ENCODE measurements at regions not wholly inside any gene's neighbourhood (a gene's known extent, or its start where the extent isn't known, plus 50 kb on each side); places are given as distances from the start of the nearest gene placed in this dataset.

DNA sequence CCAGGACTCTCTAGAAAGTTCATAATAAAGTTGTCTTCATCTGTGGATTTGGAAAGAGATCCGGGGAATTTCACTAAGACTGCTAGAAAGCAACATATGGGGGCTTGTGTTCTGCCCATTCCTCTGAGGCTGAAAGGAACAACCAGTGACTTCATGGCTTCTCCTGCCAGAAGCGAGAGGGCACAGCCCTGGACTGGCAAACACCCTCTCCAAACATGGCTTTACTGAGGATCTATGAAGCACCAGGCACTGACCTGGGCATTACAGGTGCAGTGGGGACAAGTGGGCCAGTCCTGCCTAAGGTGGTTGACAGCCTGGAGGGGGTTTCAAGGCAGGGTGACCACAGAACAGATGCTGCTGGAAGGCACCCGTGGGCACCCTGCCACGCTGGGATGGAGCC is 185.8 kb upstream of the GPR26 start:
- dilution Hi-C loops (cut with MboI; ENCODE audit: extremely low pct_ligation_motif_present, low sequenced_read_pairs) = no loop called here
- H3K9me3 ChIP-seq (ENCODE audit: control insufficient read depth, low read depth, low read length) = no peaks in the 10 kb centered on the region
- H3K27me3 ChIP-seq (ENCODE audit: control insufficient read depth, extremely low read depth, insufficient read depth, low read length) = no peaks in the 10 kb centered on the region
- no peaks in the 10 kb centered on the region for H4K20me1 ChIP-seq (ENCODE audit: control insufficient read depth, extremely low read depth, insufficient read depth, low read length)
- H3K4me1 ChIP-seq (ENCODE audit: control insufficient read depth, extremely low read depth, insufficient read depth, low read length) = no peaks in the 10 kb centered on the region
- no peak overlapping the region for H3K4me2 ChIP-seq (ENCODE audit: control insufficient read depth, extremely low read depth, insufficient read depth, low read depth, low read length)
- H2AFZ ChIP-seq (ENCODE audit: control insufficient read depth, low read length) = no peak overlapping the region
- TF ChIP-seq CTCF (optimal IDR thresholded peaks at IDR 0.05 in 1 of 3, IDR thresholded peaks at IDR 0.05 in 1 of 3, conservative IDR thresholded peaks at IDR 0.05 in 1 of 3; ENCODE audit: extremely low read depth in 1 of 3, insufficient read depth in 2 of 3, low read length in 3 of 3) (no peak), EZH2 (IDR thresholded peaks at IDR 0.05; ENCODE audit: low read length) (no peak)
- FAIRE-seq = no peak
- no peaks in the 10 kb centered on the region for H3K36me3 ChIP-seq (ENCODE audit: control insufficient read depth in 2 of 2, extremely low read depth in 1 of 2, insufficient read depth in 2 of 2, low read length in 2 of 2)
- no peak for DNase-seq (ENCODE audit: low read depth, low spot score)
- no peak overlapping the region for H3K4me3 ChIP-seq (ENCODE audit: control insufficient read depth in 2 of 3, extremely low read depth in 1 of 3, insufficient read depth in 2 of 3, low read depth in 1 of 3, low read length in 3 of 3)
- H3K79me2 ChIP-seq (ENCODE audit: control insufficient read depth, insufficient read depth, low read length) = no peaks in the 10 kb centered on the region
- H3K27ac ChIP-seq (ENCODE audit: control insufficient read depth, insufficient read depth, low read length) = no peak overlapping the region
- no peak overlapping the region for H3K9ac ChIP-seq (ENCODE audit: control insufficient read depth, extremely low read depth, insufficient read depth, low read length)
- no peaks in the 10 kb centered on the region for H3K9me1 ChIP-seq (ENCODE audit: control insufficient read depth, extremely low read depth, insufficient read depth, low read length)

GRCh38 chr10:123480845-123481244 is 185.3 kb upstream of the GPR26 start:
- H3K4me1 ChIP-seq (ENCODE audit: control insufficient read depth, extremely low read depth, insufficient read depth, low read length) = no peaks in the 10 kb centered on the region
- no peaks in the 10 kb centered on the region for H3K9me1 ChIP-seq (ENCODE audit: control insufficient read depth, extremely low read depth, insufficient read depth, low read length)
- H3K79me2 ChIP-seq (ENCODE audit: control insufficient read depth, insufficient read depth, low read length) = no peaks in the 10 kb centered on the region
- no peaks in the 10 kb centered on the region for H4K20me1 ChIP-seq (ENCODE audit: control insufficient read depth, extremely low read depth, insufficient read depth, low read length)
- H3K4me2 ChIP-seq (ENCODE audit: control insufficient read depth, extremely low read depth, insufficient read depth, low read depth, low read length) = no peak overlapping the region
- H3K27ac ChIP-seq (ENCODE audit: control insufficient read depth, insufficient read depth, low read length) = no peak overlapping the region
- no peak overlapping the region for H3K9ac ChIP-seq (ENCODE audit: control insufficient read depth, extremely low read depth, insufficient read depth, low read length)
- TF ChIP-seq CTCF (optimal IDR thresholded peaks at IDR 0.05 in 1 of 3, IDR thresholded peaks at IDR 0.05 in 1 of 3, conservative IDR thresholded peaks at IDR 0.05 in 1 of 3; ENCODE audit: extremely low read depth in 1 of 3, insufficient read depth in 2 of 3, low read length in 3 of 3) = no peak
- TF ChIP-seq EZH2 (IDR thresholded peaks at IDR 0.05; ENCODE audit: low read length) = no peak
- no peak overlapping the region for H3K4me3 ChIP-seq (ENCODE audit: control insufficient read depth in 2 of 3, extremely low read depth in 1 of 3, insufficient read depth in 2 of 3, low read depth in 1 of 3, low read length in 3 of 3)
- DNase-seq (ENCODE audit: low read depth, low spot score) = no peak
- no peak overlapping the region for H2AFZ ChIP-seq (ENCODE audit: control insufficient read depth, low read length)
- H3K9me3 ChIP-seq (ENCODE audit: control insufficient read depth, low read depth, low read length) = no peaks in the 10 kb centered on the region
- H3K36me3 ChIP-seq (ENCODE audit: control insufficient read depth in 2 of 2, extremely low read depth in 1 of 2, insufficient read depth in 2 of 2, low read length in 2 of 2) = no peaks in the 10 kb centered on the region
- no peak for FAIRE-seq
- H3K27me3 ChIP-seq (ENCODE audit: control insufficient read depth, extremely low read depth, insufficient read depth, low read length) = no peaks in the 10 kb centered on the region
- dilution Hi-C loops (cut with MboI; ENCODE audit: extremely low pct_ligation_motif_present, low sequenced_read_pairs) = no loop called here
